PC-9 (cell line): ENCODE measurements at regions not wholly inside any gene's neighbourhood (a gene's known extent, or its start where the extent isn't known, plus 50 kb on each side); places are given as distances from the start of the nearest gene placed in this dataset.
"Not testable (repeated sequence)": the region's sequence is repeated elsewhere in the genome, so short reads cannot be mapped to it uniquely, and the experiment has no call there.

Experiments used
- BruUV-seq: library from RNA; stranded (reverse); fragments of 400-500 nt; replicated peaks from 2 replicates; lab custom pipeline; 2021; lab: Mats Ljungman, UMichigan
- CTCF ChIA-PET: fragments of 300-600 bp; sonication (Branson Sonifier 250); formaldehyde crosslinking; loops from one replicate; lab custom pipeline; 2022; ENCODE audit warnings: antibody characterized with exemption; lab: Charles Lee
- POLR2A ChIA-PET: fragments of 300-600 bp; sonication (Branson Sonifier 250); formaldehyde crosslinking; loops from one replicate; lab custom pipeline; 2022; ENCODE audit warnings: antibody characterized with exemption; ENCODE audit not compliant: unreplicated experiment; lab: Charles Lee
- DNase-seq, 2 experiments: peaks; one replicate each; pipeline versions ENCODE4 v3.0.0 to v3.0.0-alpha.2; 2015 to 2022; ENCODE audit warnings: mixed read lengths in 1 of 2
- H2AFZ ChIP-seq: fragments of 200-600 bp; sonication (generic); 2 replicates; pipeline ENCODE4 v1.8.1; 2017; ENCODE audit warnings: antibody characterized with exemption
- H3F3A ChIP-seq: fragments of 200-600 bp; sonication (generic); 2 replicates; pipeline ENCODE4 v1.8.1; 2017; ENCODE audit warnings: antibody characterized with exemption, mild to moderate bottlenecking, low read depth; ENCODE audit not compliant: insufficient read depth
- H3K27ac ChIP-seq: fragments of 200-600 bp; sonication (generic); 2 replicates; pipeline ENCODE4 v1.6.1; 2016; ENCODE audit warnings: mixed run types
- H3K27me3 ChIP-seq: fragments of 200-600 bp; sonication (generic); 2 replicates; pipeline ENCODE4 v1.6.1; 2016; ENCODE audit warnings: low read depth, mixed run types; ENCODE audit not compliant: insufficient read depth
- H3K36me3 ChIP-seq: fragments of 200-600 bp; sonication (generic); 2 replicates; pipeline ENCODE4 v1.6.1; 2016; ENCODE audit warnings: low read depth, mixed run types
- H3K4me1 ChIP-seq: fragments of 200-600 bp; sonication (generic); replicated peaks from 2 replicates; pipeline ENCODE4 v1.6.1; 2016; ENCODE audit warnings: mixed run types; ENCODE audit not compliant: insufficient read depth
- H3K4me2 ChIP-seq: fragments of 200-600 bp; sonication (generic); 2 replicates; pipeline ENCODE4 v1.6.1; 2017; ENCODE audit warnings: mixed run types
- H3K4me3 ChIP-seq: fragments of 200-600 bp; sonication (generic); 2 replicates; pipeline ENCODE4 v1.6.1; 2016; ENCODE audit warnings: mixed run types
- H3K79me2 ChIP-seq: fragments of 200-600 bp; sonication (generic); 2 replicates; pipeline ENCODE4 v1.6.1; 2017; ENCODE audit warnings: low read depth, mixed run types
- H3K9me2 ChIP-seq: fragments of 200-600 bp; sonication (generic); 2 replicates; pipeline ENCODE4 v1.8.1; 2017; ENCODE audit warnings: mild to moderate bottlenecking; ENCODE audit not compliant: insufficient read depth
- H3K9me3 ChIP-seq: fragments of 200-600 bp; sonication (generic); 2 replicates; pipeline ENCODE4 v1.8.1; 2016; ENCODE audit warnings: low read depth; ENCODE audit not compliant: insufficient read depth
- H4K20me1 ChIP-seq: fragments of 200-600 bp; sonication (generic); 2 replicates; pipeline ENCODE4 v1.8.1; 2017; ENCODE audit not compliant: insufficient read depth
- CTCF ChIP-seq: fragments of 200-600 bp; sonication (generic); conservative IDR thresholded peaks from 2 replicates; pipeline ENCODE4 v1.6.1; 2017; ENCODE audit warnings: mixed run types, antibody characterized with exemption, mild to moderate bottlenecking, moderate library complexity
- intact Hi-C: fragments of 100-400 bp; cut with micrococcal nuclease; formaldehyde crosslinking; loops from one replicate; pipeline ENCODE4 v1.10.0; 2022; ENCODE audit not compliant: unreplicated experiment

- DNase-seq, intact Hi-C loops, H2AFZ ChIP-seq, H3K36me3 ChIP-seq, H3K4me3 ChIP-seq, H3K27ac ChIP-seq, H4K20me1 ChIP-seq, POLR2A ChIA-PET, H3K9me2 ChIP-seq, BruUV-seq, H3K9me3 ChIP-seq, H3K79me2 ChIP-seq, H3K27me3 ChIP-seq: not testable (repeated sequence)
- CTCF ChIA-PET, result interaction anchor here (0.6 kb wide), 1 partner anchor 577 kb away, joined by 6 read pairs; no protein-coding TSS in a partner anchor
- Histone ChIP-seq H3F3A (peaks cover 10% of the 10 kb centered on the region; the same call in 1 of the 2 replicates), H3K4me2 (peak overlapping the region; percentile 40; the same call in 1 of the 2 replicates), H3K4me1 (peaks cover 35% of the 10 kb centered on the region)
Measured at GRCh38 chr7:6930081-6930635, 104.1 kb upstream of the CCZ1B start.

GRCh38 chr7:6930787-6931186 is 104.7 kb upstream of the CCZ1B start:
- Histone ChIP-seq H3F3A (peaks cover 10% of the 10 kb centered on the region; the same call in 1 of the 2 replicates), H3K4me1 (peaks cover 28% of the 10 kb centered on the region), H3K4me2 (peak overlapping the region; percentile 40; the same call in 1 of the 2 replicates)
- H4K20me1 ChIP-seq, H3K4me3 ChIP-seq, intact Hi-C loops, POLR2A ChIA-PET, H2AFZ ChIP-seq, H3K36me3 ChIP-seq, H3K9me2 ChIP-seq, BruUV-seq, H3K79me2 ChIP-seq, H3K27me3 ChIP-seq, H3K9me3 ChIP-seq, H3K27ac ChIP-seq: not testable (repeated sequence)
- CTCF ChIA-PET, result interaction anchor here (0.6 kb wide), 1 partner anchor 578 kb away, joined by 6 read pairs; no protein-coding TSS in a partner anchor
- TF ChIP-seq CTCF, result peak; percentile 57
- DNase-seq, result peak in 1 of 2 experiments; percentile 68

- H3K4me2 ChIP-seq, H3K36me3 ChIP-seq, H3K9me2 ChIP-seq, POLR2A ChIA-PET, intact Hi-C loops, H3K27me3 ChIP-seq, DNase-seq, H3K9me3 ChIP-seq, H3K4me3 ChIP-seq, H2AFZ ChIP-seq, H3K79me2 ChIP-seq, H3K27ac ChIP-seq, CTCF ChIA-PET, BruUV-seq, H4K20me1 ChIP-seq: not testable (repeated sequence)
- Histone ChIP-seq H3F3A (peaks cover 10% of the 10 kb centered on the region; the same call in 1 of the 2 replicates), H3K4me1 (peaks cover 25% of the 10 kb centered on the region)
Measured at GRCh38 chr7:6931456-6931855, 105.4 kb upstream of the CCZ1B start.

GRCh38 chr7:6933954-6934632 is 108.0 kb upstream of the CCZ1B start:
- H3K4me2 ChIP-seq, BruUV-seq, H3K4me1 ChIP-seq, intact Hi-C loops, H3F3A ChIP-seq, DNase-seq, H3K9me2 ChIP-seq, H2AFZ ChIP-seq, POLR2A ChIA-PET, H3K36me3 ChIP-seq, H3K4me3 ChIP-seq, H3K27ac ChIP-seq, H3K9me3 ChIP-seq, H3K79me2 ChIP-seq, H4K20me1 ChIP-seq, H3K27me3 ChIP-seq: not testable (repeated sequence)
- CTCF ChIA-PET, result interaction anchor here (0.5 kb wide), 1 partner anchor 17 kb away, joined by 3 read pairs; no protein-coding TSS in a partner anchor
